HuH-7 (cell line): ENCODE measurements at regions not wholly inside any gene's neighbourhood (a gene's known extent, or its start where the extent isn't known, plus 50 kb on each side); places are given as distances from the start of the nearest gene placed in this dataset.

Source experiments
- DNase-seq: peaks from one replicate; pipeline ENCODE4 v3.0.0; 2011; ENCODE audit warnings: low spot score

DNA sequence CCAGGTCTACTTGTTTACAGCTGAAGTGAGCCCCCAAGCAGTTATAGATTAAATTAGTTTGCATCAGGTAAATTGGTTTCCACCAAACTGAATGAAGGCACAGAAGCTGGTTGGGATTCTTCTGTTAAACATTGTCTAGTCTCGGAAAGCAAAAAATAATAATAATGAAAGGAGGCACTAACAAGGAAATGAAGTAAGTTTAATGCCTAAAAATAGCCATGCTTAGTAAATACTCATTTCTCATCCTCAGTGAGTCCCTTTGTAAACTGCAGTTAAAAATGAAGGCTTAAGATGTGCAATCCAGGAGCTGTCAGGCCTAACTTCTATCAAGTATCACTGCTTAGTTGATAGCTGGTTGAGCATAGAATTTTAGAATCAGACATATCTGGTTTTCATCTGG lies 113.5 kb downstream of the BTG1 start:
- DNase-seq = no peak

- no peak for DNase-seq
These were observed 115.0 kb downstream of the BTG1 start for GRCh38 chr12:92030618-92031017.

- DNase-seq = no peak
These were observed 115.6 kb downstream of the BTG1 start for GRCh38 chr12:92029902-92030586.

DNA sequence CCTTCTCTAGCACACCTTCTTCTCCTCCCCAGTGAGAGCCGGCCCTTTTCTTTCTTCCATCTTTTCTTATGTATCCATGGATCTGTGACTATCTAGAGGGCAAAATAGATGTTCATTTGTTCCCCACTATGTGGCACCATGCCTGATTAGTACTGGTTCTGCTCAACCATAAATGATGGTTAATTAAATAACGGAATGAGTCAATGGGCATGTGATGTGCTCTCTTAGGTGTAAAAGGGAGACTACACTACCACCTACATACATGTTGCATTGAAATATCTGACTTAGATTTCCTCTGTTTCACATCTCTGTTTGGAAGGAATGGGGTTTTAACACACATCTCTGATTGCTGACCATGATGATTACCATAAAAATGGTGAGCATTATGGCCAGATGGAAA lies 116.5 kb downstream of the BTG1 start:
- DNase-seq = no peak

DNA sequence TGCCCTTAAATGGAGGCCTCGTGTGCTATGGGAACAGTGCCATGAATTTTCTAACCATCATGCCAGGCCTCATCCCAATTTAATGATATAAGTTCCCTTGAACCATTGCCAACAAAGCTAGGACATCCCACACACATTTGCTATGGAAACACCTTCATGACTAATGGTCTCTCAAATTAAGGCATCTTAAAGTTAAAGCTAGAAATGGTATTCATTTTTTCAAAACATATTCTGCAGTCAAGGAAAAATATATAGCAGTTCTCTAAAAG lies 117.3 kb downstream of the BTG1 start:
- no peak for DNase-seq

GRCh38 chr12:92027701-92028440 lies 117.8 kb downstream of the BTG1 start:
- no peak for DNase-seq

- no peak for DNase-seq
These were observed 118.4 kb downstream of the BTG1 start for GRCh38 chr12:92027243-92027642.

GRCh38 chr12:92025462-92026207 lies 120.0 kb downstream of the BTG1 start:
- no peak for DNase-seq

DNA sequence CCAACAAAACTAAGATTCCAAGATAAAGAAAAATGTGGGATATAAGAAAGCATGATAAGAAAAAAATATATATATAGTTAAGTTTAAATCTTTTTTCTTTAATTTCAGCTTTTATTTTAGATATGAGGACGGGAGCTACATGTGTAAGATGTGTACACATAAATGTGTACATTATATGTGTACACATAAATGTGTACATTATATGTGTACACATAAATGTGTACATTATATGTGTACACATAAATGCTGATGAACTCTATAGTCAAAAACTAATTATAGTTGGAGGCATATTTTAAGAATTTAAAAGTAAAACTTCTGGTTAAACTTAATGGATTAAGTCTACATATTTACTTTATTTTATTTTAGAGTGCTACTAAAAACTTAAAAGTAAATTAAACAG lies 123.6 kb downstream of the BTG1 start:
- DNase-seq = no peak

DNA sequence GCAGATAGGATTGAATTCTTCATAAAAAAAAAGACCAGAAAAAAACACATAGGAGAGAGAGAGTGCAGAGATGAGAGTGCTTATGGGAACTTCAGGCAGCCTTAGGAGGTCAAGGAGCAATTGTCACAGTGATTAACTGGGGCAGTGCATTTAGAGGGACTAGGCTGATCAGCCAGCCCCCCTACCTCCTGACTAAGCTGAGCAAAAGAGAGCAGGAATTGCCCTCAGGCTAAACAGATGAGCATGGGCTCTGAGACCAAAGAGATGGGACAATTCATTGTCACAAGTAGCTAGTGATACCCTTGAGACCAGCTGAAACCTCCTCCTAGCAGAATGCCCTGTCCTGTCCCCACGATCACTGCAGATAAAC lies 124.0 kb downstream of the BTG1 start:
- DNase-seq = no peak

DNA sequence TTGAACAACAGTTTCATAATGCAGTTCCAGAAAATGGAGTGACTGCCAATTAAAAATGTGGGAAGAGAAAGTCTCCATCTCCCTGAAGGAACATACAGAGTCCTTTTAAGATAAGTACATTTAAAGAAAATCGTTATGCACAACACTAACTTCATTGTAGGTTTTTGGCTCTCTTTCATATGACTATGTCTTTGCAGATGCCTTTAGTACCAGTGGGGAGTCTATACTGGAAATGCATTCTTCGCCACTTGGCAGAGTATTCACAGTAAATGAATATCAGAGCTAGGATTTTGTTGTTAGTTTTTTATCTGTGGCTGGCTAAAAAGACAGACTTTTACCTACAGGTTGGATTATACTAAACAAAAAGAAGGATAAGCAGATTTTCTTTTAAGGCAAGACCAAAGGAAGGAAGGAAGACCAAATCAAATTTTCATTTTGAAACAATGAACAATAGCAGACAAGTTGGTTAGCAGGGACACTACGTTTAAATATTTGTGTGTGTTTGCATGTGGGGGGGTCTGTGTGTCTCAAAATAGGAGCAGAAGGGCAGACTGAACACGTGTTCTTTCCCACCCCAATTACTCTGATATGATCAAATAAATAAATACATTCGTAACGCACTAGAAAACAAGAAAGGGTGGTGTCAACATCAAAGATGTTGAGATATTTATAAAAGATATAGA lies 124.5 kb downstream of the BTG1 start:
- DNase-seq = no peak

GRCh38 chr12:92019491-92020277 lies 126.0 kb downstream of the BTG1 start:
- DNase-seq = no peak

DNA sequence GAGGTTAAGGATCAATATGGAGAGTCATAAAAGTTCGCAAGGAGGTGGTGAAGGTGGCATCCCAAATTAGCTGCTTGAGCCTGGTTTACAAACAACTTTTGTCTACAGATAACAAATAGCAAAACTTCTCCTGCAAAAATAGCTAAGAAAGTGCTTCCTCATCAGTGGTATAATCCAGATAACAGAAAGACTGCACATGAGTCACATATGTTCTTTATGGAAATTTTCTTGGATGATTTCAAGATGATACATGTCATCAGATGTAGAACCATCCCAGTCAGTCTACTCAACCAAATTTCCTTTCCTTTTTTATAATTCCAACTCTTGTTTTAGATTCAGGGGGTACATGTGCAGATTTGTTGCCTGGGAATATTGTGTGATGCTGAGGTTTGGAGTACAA lies 133.0 kb downstream of the BTG1 start:
- DNase-seq = no peak

GRCh38 chr12:92010853-92011701 lies 134.6 kb downstream of the BTG1 start:
- DNase-seq = no peak

- peak; percentile 30 for DNase-seq
These were observed 135.3 kb downstream of the BTG1 start for GRCh38 chr12:92010368-92010767.

DNA sequence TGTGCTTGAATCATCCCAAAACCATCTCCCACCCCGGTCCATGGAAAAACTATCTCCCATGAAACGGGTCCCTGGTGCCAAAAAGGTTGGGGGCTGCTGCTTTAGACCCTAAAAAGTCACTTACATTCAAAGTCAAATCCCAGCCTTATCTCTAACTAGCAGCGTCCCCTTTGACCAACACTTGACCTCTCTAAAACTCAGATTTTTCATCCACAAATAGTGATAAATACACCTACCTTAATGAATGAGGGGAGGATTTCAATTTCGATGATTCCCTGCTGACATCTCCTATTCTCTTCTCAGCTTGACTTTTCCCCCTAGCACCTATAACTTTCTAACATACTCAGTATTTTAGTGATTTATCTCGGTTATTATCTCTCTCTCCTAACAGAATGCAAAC lies 137.3 kb downstream of the BTG1 start:
- no peak for DNase-seq

DNA sequence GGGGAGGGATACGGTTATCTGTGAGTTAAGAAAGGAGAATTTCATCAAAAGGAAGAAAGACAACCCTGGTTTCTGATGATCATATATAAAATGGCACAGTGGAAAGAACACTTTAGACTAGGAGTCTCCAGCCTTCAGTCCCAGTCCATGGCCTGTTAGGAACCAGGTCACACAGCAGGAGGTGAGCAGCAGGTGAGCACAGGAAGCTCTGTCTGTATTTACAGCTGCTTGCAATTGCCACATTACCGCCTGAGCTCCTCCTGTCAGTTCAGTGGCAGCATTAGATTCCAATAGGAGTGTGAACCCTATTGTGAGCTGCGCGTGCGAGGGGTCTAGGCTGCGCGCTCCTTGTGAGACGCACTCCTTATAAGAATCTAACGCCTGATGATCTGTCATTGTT lies 137.9 kb downstream of the BTG1 start:
- no peak for DNase-seq

GRCh38 chr12:92003701-92004100 lies 141.9 kb downstream of the BTG1 start:
- DNase-seq = no peak

DNA sequence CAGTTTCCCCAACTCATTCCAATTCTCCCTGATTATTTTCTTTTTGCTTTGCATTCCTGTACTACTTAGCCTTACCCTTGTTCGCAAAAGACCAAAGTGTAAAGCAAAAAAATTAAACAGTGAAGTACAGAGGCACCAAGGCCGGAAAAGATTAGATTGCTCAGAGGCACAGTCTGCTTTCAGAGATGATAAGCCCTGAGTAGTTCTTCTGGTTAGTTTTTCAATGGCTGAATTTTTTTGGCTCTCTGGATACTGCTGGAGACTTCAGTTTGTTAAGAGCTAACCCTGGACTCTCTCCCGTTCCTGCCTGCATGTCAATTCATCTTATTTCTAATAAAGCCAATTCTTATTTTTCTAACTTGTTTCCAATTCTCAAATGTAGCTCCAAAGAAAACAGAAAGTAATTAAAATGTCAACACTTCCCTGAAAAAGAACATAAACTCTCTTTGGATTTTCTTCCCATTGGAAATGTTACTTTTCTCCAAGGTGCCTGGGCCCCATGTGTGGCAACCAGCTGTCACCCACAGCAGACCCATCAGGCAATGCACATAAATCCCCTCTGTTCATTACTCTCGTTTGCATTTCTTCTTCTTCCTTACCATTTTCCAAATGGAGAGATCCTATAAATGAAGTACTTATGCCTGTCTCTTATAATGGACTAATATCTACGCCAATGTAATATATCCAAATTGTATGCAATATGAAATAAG lies 142.8 kb downstream of the BTG1 start:
- DNase-seq = no peak

DNA sequence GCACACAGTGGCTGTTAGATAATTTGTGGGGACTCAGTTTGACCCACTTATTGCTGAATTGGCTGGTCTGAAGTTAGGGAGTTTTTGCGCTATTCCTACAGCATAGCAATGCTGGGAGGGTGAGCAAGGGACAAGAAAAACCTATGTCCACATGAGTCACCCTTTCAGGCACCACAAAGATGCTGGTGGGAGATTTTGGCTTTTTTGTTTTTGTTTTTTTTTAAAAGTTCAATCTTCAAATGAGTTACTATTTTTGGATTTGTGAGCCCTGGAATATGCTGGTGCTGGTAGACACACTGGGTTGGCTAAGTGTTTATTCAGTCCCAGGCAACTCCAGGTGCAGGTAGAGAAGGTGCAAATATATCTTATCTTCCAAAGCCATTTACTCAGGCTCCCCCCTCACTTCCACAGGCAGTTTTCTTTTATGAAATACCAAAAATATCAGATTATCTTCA lies 143.4 kb downstream of the BTG1 start:
- no peak for DNase-seq
